ENCODE measurements at regions not wholly inside any gene's neighbourhood (a gene's known extent, or its start where the extent isn't known, plus 50 kb on each side); places are given as distances from the start of the nearest gene placed in this dataset.

GRCh38 chr4:128386761-128387599 lies 99.4 kb upstream of the PGRMC2 start:
- peak; percentile 88 for DNase-seq (ENCODE audit: low spot score)

DNA sequence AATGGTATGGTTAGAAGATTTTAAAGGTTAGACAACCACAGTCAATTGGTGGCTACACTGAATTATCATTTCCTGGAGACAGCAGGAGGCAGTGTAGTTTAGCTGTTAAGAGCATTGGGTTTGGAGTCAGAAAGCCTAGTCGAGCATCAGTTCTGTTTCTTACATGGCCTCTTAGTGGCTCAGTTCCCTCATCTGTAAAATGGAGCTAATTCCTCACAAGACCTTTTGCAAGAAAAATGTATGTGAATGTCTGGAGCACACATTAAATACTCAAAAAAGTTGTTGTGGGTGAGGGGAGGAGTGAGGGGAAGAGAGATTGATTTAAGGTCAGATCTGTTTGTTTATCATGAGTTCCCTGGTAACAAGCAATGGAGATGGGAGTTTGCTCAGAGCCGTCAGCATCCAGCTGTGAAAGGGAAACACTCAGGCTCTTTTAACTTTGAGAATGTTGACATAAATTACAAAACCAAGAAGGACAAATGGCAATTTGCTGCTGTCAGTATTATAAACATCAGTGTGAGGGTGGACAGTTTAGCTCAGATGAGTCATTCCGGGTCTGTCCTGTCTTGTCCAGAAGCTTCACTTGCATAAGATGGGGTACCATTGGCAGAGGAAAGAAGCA lies 98.2 kb upstream of the PGRMC2 start:
- peak; percentile 20 for DNase-seq (ENCODE audit: low spot score)

GRCh38 chr4:128384765-128385598 lies 97.4 kb upstream of the PGRMC2 start:
- DNase-seq (ENCODE audit: low spot score) = no peak

DNA sequence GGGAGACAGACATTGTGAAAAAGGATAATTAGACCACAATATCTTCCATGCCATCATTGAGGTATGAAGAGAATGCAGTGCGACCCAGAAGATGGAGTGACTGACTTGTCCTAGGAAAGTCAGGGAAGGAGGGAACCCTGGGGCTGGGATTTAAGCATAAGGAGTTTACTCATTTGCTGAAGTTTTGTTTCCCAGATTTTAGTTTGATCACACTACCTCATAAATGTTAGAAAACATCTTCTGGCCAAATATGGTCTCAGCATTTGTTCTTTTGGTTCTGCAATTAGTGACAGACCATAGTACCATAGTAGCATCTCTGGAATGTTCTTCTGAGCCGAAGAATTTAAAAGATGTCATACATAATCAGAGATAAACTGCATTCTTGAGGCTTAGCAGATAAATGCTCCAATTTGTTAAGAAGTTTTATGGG lies 96.5 kb upstream of the PGRMC2 start:
- DNase-seq (ENCODE audit: low spot score) = no peak

- DNase-seq (ENCODE audit: low spot score) = no peak
Observed at GRCh38 chr4:128381748-128382559, 94.3 kb upstream of the PGRMC2 start.

- no peak for DNase-seq (ENCODE audit: low spot score)
Observed at GRCh38 chr4:128380306-128380705, 92.7 kb upstream of the PGRMC2 start.

DNA sequence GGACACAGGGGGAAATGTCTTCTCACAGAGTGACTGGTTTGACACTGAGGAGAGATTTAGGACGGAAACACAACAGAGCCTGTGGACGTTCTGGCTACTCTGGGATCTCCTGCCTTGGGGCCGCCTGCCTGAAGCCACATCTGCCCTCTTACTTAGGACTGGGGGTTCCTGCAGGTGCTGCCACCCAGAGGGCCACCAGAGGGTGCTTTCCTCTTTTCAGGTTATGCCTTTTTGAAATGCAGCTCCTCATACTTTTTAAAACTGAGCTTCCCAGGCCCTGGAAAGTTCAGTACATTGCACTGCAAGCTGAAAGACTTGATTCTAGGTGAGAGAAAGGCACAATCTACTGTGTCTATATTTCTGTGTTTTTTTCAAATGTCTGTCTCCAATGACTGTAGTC lies 92.2 kb upstream of the PGRMC2 start:
- no peak for DNase-seq (ENCODE audit: low spot score)

DNA sequence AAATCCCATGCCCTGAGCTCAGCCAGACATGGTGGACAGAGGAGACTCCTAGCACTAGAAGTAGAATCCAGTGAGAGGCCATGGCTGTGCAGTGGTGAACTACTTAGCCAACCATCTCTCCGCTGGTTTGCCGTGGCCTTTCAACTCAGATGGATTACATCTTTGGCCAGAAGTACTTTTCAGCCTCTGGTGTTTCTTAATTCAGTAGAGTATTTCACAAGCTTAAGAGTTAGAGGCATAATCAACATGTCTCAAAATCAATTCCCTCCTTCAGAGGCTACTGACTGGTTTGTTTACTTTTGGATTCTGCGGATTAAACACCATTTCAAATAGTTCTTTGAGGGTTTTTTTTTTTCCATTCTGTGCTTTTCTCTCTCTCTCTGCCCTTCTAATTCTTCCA lies 91.1 kb upstream of the PGRMC2 start:
- DNase-seq (ENCODE audit: low spot score) = no peak

DNA sequence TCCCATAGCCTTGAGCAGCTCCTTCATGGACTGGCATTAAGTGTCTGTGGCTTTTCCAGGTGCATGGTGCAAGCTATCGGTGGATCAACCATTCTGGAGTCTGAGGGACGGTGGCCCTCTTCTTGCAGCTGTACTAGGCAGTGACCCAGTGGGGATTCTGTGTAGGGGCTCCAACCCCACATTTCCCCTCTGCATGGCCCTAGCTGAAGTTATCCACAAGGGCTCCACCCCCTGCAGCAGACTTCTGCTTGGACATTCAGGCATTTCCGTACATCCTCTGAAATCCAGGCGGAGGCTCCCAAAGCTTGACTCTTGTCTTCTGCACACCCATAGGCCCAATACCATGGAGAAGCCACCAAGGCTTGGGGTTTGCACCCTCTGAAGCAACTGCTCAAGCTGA lies 89.3 kb upstream of the PGRMC2 start:
- no peak for DNase-seq (ENCODE audit: low spot score)

DNA sequence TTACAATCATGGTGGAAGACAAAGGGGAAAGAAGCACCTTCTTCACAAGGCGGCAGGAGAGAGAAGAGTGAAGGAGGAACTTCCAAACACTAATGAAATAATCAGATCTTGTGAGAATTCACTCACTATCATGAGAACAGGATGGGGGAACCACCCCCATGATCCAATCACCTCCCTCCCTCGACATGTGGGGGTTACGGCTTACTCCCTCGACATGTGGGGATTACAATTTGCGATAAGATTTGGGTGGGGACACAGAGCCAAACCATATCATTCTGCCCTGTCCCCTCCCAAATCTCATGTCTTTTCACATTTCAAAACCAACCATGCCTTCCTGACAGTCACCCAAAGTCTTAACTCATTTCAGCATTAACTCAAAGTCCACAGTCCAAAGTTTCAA lies 88.7 kb upstream of the PGRMC2 start:
- DNase-seq (ENCODE audit: low spot score) = no peak

DNA sequence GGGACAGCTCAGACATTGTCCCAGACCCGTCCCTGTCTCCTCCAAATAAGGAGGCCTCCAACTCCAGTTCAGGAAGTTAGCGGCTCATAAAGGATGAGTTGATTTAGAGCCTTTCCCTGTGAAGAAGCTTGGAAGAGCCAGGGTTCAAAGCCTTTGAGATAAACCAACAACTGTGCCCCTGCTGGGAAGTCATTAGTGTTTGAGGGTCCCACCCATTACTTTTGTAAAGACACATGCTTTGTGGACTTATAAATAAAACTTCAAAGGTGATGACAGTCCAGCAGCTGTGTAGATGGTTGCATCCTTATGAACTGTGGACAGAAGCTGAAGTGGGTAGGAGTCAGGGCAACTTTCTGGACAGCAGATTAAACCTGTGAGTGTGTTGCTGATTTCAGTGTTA lies 86.0 kb upstream of the PGRMC2 start:
- no peak for DNase-seq (ENCODE audit: low spot score)

- no peak for DNase-seq (ENCODE audit: low spot score)
Observed at GRCh38 chr4:128371876-128372275, 84.3 kb upstream of the PGRMC2 start.

DNA sequence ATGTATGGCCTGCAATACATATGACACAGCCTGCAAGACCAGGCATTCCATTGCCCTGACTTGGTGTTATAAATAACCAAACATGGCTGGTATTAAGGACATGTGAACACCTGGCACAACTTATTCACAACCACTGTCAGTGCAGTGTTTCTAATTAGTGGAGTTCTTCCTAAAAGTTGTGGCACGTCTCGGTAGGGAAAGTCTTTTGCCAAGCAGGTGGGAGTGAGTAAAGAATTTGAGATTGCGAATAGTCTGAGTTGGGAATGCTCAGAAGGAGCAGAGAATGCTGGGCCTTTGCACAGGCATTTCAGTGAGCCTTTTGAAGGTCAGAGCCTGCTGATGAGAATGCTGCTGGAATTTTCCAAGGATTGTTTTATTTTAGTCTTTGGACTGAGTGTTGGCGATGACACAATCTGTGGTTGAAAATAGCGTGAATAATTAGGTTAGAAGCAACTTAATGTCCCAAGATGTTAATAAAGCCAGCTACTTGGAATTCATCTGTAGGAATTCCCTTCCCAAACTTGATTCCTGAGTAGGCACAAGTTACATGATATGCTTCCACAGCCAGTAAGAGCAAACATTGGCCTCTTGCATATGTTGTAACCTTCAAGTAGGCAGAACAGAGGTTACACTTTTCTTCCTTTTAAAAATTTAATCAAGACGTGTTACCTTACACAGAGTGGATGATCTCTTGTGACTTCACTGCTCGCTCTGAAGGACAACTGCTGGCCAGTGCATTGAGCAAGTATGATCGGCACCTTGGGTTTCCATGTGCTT lies 83.6 kb upstream of the PGRMC2 start:
- no peak for DNase-seq (ENCODE audit: low spot score)

- DNase-seq (ENCODE audit: low spot score) = no peak
Observed at GRCh38 chr4:128366212-128366611, 78.6 kb upstream of the PGRMC2 start.

GRCh38 chr4:128364565-128364964 lies 77.0 kb upstream of the PGRMC2 start:
- DNase-seq (ENCODE audit: low spot score) = no peak

GRCh38 chr4:128363966-128364365 lies 76.4 kb upstream of the PGRMC2 start:
- no peak for DNase-seq (ENCODE audit: low spot score)

DNA sequence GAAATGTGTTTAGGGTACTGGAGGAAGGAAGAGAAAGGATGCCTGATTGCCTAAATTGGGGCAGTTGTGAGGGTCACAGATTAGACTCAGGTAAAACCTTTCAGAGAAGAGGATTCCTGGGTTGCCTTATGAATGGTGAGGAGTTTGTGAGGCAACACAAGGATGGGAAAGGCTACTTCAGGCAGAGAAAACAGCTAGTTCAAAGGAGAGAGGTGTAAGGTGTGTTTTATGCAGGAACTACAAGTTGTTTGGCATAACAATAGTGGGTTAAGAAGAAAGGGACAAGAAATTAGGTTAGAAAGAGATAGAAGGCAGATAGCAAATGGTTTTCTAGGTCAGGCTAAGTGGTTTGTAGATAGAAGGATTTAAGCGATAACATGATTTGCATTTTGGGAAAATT lies 75.1 kb upstream of the PGRMC2 start:
- no peak for DNase-seq (ENCODE audit: low spot score)

DNA sequence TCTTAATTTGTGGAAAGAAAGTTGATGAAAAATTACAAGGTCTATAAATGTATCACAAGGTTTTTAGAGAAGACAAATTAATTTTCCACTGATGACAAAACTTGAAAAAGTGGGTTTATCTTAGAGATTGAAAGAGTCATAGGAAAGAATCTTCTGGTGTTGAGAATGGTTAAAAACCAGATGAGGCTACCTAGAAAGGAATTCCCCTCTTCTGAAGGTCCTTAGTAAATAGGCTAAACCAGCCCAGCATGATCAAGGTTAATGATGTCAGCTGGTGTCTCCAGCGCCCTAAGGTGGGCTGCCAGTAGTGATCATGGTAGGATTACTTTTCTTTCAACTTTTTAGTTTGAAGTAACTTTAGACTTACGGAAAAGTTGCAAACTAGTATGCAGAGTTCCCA lies 71.8 kb upstream of the PGRMC2 start:
- no peak for DNase-seq (ENCODE audit: low spot score)

DNA sequence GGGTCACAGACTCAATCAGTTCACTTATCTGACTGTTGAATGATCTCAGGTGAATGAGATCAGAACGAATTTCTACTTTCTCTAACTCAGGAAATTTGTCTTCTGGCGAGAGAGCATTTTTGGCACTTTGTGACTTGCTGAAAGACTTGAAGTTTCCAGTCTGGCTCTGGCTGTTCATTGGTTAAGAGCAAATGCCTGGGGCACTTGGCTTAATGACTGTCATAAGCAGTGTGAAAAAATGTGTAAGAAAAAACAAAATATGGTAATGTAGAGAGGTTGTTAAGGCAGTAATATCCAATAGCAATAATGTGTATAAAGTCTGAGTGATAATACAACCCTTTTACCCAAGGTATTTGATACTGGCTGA lies 71.3 kb upstream of the PGRMC2 start:
- no peak for DNase-seq (ENCODE audit: low spot score)

- DNase-seq (ENCODE audit: low spot score) = no peak
Observed at GRCh38 chr4:128358231-128358912, 70.8 kb upstream of the PGRMC2 start.

DNA sequence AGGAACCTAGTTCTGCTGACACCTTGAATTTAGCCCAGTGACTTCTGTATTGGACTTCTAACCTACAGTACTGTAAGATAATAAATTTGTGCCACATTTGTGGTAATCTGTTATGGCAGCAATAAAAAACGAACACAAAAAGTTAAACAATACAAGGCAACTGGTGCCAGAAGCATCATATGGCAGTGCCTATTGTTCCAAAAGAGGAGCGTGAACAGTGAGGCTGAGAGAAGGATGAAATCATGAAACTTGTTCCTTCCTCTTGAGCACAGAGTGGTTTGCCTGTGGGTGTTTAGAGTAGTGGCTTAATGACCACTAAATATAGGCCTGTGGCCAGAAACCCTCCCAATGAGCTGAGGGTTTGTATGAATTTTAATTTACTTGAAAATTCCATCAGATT lies 69.7 kb upstream of the PGRMC2 start:
- DNase-seq (ENCODE audit: low spot score) = no peak
